ENCODE measurements at regions not wholly inside any gene's neighbourhood (a gene's known extent, or its start where the extent isn't known, plus 50 kb on each side); places are given as distances from the start of the nearest gene placed in this dataset.

DNA sequence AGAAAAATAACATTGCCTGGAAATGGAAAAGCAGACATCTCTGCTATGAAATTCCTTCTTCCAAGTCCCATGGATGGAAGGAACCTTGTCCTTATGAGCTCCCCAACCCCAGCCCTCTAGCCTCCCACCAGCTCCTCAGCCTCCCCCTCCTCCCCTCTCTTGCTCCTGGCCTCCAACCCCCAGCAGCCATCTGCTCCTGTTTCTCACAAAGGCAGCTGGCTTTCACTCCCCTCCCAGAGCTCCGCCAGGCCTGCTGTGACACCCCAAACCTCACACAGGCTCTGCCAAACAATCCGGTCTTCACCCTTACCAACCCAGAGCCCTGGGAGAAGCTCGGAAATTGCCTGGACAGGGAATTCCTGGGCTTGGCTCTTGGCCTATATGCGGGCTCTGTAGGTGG lies 69.2 kb downstream of the KLHDC7A start:
- Mint-ChIP-seq H3K4me1 (ENCODE audit: low read depth) (no peaks in the 10 kb centered on the region), H3K27ac (no peak overlapping the region), H3K27me3 (peaks cover 14% of the 10 kb centered on the region), H3K9me3 (no peaks in the 10 kb centered on the region), H3K4me3 (no peak overlapping the region), H3K36me3 (no peaks in the 10 kb centered on the region)
- ChIA-PET CTCF (no interaction called here), POLR2A (no interaction called here)
- intact Hi-C loops (cut with micrococcal nuclease): no loop called here
- no peak for DNase-seq

DNA sequence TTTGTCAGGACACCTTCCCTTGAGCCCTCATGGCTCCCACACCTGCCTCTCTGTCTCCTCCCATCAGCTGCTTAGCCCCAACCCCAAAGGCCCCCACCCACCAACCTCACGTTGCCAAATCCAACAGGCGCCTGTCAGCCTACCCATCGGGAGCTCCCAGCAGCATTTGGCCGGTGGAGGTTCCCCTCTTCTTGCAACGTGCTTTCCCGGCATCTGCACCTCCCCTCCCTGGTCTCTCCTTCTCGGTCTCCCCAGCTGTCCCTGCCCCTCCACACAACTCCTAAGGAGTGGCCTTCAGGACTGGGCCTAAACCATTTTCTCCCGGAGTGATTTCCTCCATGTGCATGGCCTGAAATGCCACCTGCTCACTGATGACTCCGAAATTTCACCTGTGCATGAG lies 71.9 kb downstream of the KLHDC7A start:
- H3K4me1 Mint-ChIP-seq (ENCODE audit: low read depth): peaks cover 4% of the 10 kb centered on the region
- no peak overlapping the region for H3K4me3 Mint-ChIP-seq
- CTCF ChIA-PET: interaction anchor here (1.9 kb wide), 1 partner anchor 29 kb away, joined by 9 read pairs; no protein-coding TSS in a partner anchor
- intact Hi-C loops (cut with micrococcal nuclease): no loop called here
- POLR2A ChIA-PET: no interaction called here
- no peaks in the 10 kb centered on the region for H3K36me3 Mint-ChIP-seq
- DNase-seq: no peak
- H3K27ac Mint-ChIP-seq: no peak overlapping the region
- H3K9me3 Mint-ChIP-seq: no peaks in the 10 kb centered on the region
- peaks cover 12% of the 10 kb centered on the region for H3K27me3 Mint-ChIP-seq

DNA sequence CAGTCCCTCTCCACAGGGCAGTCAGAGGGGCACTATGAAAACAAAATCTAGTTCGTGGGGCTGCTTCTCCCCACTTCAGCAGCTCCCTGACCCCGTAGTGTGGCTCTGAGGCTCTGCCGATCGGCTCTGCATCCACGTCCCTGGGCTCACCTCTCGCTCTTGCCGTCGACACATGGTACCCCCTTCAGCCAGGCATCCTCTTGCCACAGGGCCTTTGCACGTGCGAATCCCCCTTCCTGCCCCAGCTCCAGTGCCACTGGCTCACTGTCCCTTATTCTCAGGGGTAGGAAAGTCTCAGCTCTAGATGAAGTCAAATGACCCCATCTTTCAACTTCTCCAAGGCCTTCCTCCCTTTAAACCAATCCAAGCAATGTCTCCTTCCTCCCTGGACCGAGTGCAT lies 72.7 kb downstream of the KLHDC7A start:
- Mint-ChIP-seq H3K27ac (no peak overlapping the region), H3K36me3 (no peaks in the 10 kb centered on the region), H3K9me3 (no peaks in the 10 kb centered on the region), H3K27me3 (peaks cover 18% of the 10 kb centered on the region), H3K4me1 (ENCODE audit: low read depth) (peaks cover 11% of the 10 kb centered on the region), H3K4me3 (no peak overlapping the region)
- no peak for DNase-seq
- ChIA-PET POLR2A (no interaction called here), CTCF (interaction anchor here (1.9 kb wide), 1 partner anchor 29 kb away, joined by 9 read pairs; no protein-coding TSS in a partner anchor)
- intact Hi-C loops (cut with micrococcal nuclease): no loop called here

DNA sequence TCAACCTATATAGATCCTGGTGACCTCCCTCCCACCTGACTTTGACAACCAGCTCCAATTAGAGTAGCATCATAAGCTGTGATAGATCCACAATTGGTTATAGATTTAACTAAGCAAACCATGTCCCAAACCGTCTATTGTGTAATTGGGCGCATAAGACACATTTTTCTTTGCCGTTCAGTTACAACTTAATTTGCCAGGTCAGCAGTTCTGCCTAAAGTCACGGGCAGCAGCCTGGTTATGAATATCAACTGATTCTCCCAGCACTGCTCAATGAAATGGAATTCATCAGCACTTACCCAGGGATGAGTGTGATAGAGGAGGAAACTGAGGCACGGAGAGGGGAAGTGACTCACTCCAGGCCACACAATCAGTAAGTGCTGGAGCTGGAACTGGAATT lies 73.4 kb downstream of the KLHDC7A start:
- Mint-ChIP-seq H3K27me3 (peaks cover 22% of the 10 kb centered on the region), H3K27ac (no peak overlapping the region), H3K9me3 (no peaks in the 10 kb centered on the region), H3K36me3 (no peaks in the 10 kb centered on the region), H3K4me1 (ENCODE audit: low read depth) (peaks cover 11% of the 10 kb centered on the region), H3K4me3 (no peak overlapping the region)
- POLR2A ChIA-PET: no interaction called here
- no peak for DNase-seq
- CTCF ChIA-PET: interaction anchor here (1.9 kb wide), 1 partner anchor 28 kb away, joined by 9 read pairs; no protein-coding TSS in a partner anchor
- intact Hi-C loops (cut with micrococcal nuclease): no loop called here

DNA sequence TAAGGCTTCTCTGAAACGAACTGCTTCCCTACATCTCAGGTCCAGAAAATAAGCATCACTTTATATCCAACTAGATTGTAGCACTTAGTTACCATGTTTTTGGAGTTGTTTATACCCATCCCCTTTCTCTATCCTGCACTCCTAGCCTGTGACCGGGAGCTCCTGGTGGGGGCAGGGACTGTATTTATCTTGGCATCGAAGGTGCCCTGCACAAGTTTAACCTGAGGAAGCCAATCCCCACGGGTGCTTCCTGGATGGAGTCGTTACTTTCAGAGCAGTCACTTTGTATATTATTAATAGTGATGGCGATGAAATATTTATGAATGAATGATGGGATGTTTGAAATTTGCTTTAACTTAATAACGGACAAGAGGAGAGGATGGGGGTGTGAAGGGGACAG lies 73.9 kb downstream of the KLHDC7A start:
- Mint-ChIP-seq H3K4me1 (ENCODE audit: low read depth) (peaks cover 11% of the 10 kb centered on the region), H3K4me3 (no peak overlapping the region), H3K9me3 (no peaks in the 10 kb centered on the region), H3K36me3 (no peaks in the 10 kb centered on the region), H3K27me3 (peaks cover 24% of the 10 kb centered on the region), H3K27ac (no peak overlapping the region)
- no peak for DNase-seq
- POLR2A ChIA-PET: no interaction called here
- intact Hi-C loops (cut with micrococcal nuclease): no loop called here
- CTCF ChIA-PET: interaction anchor here (0.6 to 1.0 kb wide), 2 partner anchors 42 to 127 kb away, joined by 3 read pairs; no protein-coding TSS in a partner anchor

DNA sequence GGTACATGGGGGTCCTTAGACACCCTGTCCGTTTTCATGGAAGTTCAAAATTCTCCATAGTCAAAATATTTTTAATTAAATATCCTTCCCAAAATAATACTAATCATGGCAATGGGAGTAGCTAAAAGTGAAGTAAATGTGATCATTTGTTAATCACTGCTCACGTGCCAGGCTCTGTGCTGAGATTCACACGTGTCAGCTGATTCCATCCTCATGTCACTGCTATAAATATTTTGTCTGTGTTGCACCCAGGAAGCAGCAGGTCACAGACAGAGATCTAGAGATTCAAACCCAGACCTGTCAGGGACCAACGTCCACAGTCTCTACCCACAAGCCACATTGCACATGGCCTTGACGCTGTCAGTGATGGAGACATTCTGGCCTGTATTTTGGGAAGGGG lies 74.3 kb downstream of the KLHDC7A start:
- H3K9me3 Mint-ChIP-seq: no peaks in the 10 kb centered on the region
- H3K4me3 Mint-ChIP-seq: no peak overlapping the region
- CTCF ChIA-PET: interaction anchor here (0.6 to 1.9 kb wide), 3 partner anchors 26 to 126 kb away, joined by 3 to 6 read pairs (median 3); no protein-coding TSS in a partner anchor
- POLR2A ChIA-PET: no interaction called here
- intact Hi-C loops (cut with micrococcal nuclease): no loop called here
- H3K27ac Mint-ChIP-seq: no peak overlapping the region
- H3K4me1 Mint-ChIP-seq (ENCODE audit: low read depth): peaks cover 11% of the 10 kb centered on the region
- peaks cover 27% of the 10 kb centered on the region for H3K27me3 Mint-ChIP-seq
- H3K36me3 Mint-ChIP-seq: no peaks in the 10 kb centered on the region
- DNase-seq: no peak

DNA sequence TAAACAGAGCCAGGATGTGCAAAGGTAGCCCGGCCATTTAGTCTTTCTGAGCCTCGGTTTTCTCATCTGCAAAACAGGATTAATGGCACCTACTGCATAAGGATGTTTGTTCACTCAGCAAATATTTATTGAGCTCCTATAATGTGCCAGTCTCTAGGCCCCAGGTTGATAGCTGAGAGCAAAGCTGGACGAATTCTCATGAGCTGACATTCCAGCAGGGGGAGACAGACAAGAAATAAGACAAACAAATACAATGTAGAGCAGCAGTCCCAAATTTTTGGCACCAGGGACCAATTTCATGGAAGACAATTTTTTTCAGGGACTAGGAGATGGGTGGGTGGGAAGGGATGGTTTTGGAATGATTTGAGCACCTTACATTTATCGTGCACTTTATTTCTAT lies 74.3 kb upstream of the PAX7 start:
- CTCF ChIA-PET: interaction anchor here (1.1 to 1.9 kb wide), 3 partner anchors 8 to 25 kb away, joined by 3 to 7 read pairs (median 6); no protein-coding TSS in a partner anchor
- Mint-ChIP-seq H3K4me1 (ENCODE audit: low read depth) (peaks cover 11% of the 10 kb centered on the region), H3K9me3 (no peaks in the 10 kb centered on the region), H3K4me3 (no peak overlapping the region), H3K27ac (no peak overlapping the region), H3K27me3 (peaks cover 25% of the 10 kb centered on the region), H3K36me3 (no peaks in the 10 kb centered on the region)
- POLR2A ChIA-PET: no interaction called here
- no peak for DNase-seq
- intact Hi-C loops (cut with micrococcal nuclease): no loop called here

DNA sequence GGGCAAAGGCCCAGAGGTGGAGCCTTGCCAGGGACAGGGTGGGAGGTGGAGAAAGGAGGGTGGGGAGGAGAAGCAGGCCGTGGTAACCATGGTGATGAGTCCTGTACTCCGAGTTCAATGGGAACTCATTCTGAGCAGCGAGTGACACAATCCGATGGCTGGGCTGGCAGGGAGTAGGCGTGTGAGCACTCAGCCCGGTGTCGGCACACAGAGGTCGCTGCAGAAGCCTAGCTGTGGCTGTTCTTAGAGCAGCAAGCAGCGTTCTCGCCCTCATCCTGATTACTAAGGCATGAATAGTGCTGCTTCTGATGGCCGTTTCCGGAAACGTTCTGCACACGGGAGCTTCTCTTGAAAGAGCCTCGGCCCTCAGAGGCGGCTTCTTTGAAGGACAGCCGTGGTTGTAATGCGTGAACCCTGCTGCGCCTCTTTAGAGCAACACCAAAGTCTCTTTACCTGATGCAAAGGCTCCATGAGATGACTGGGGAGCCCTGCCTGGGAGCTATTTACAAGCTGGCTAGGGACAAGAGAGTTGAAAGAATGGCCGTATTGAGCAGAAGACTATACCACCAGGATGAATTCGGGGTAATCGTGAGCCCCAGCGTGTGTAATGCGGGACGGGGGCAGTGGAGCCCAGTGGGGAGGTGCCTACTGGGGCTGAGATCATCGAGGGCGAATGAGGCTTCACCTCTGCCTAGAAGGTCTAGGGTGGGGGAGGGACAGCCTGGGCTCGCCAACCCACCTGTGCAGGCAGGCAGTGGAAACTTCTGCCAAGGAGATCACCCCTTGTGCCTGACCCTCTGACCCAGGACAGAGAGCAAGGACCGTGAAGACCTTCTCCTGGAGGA lies 72.8 kb upstream of the PAX7 start:
- peak; percentile 59 for DNase-seq
- H3K36me3 Mint-ChIP-seq: no peaks in the 10 kb centered on the region
- no peaks in the 10 kb centered on the region for H3K9me3 Mint-ChIP-seq
- ChIA-PET CTCF (interaction anchor here (1.3 kb wide), 1 partner anchor 24 kb away, joined by 4 read pairs; no protein-coding TSS in a partner anchor), POLR2A (no interaction called here)
- H3K4me1 Mint-ChIP-seq (ENCODE audit: low read depth): peaks cover 11% of the 10 kb centered on the region
- H3K27ac Mint-ChIP-seq: no peak overlapping the region
- no peak overlapping the region for H3K4me3 Mint-ChIP-seq
- H3K27me3 Mint-ChIP-seq: peaks cover 31% of the 10 kb centered on the region
- intact Hi-C loops (cut with micrococcal nuclease): no loop called here

DNA sequence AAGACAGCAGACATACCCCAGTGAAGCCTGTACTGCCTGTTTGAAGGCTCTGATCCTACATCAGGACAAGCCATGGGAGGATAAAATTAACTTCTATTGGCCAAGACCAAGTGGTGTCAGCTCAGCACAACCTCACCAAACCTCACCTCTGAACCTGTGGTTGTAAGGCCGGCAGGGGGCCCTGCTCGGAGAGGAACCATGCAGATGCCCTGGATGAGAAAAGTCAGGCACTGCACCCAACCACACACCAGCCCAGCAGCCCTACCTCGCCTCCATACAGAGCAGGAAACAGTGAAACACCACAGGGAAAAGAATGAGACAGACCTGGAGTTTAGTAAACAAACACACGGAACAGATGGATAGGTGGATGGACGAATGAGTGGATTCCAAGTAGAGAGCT lies 70.0 kb upstream of the PAX7 start:
- DNase-seq: no peak
- Mint-ChIP-seq H3K27ac (no peak overlapping the region), H3K36me3 (no peaks in the 10 kb centered on the region), H3K4me1 (ENCODE audit: low read depth) (peaks cover 11% of the 10 kb centered on the region), H3K27me3 (peaks cover 35% of the 10 kb centered on the region), H3K9me3 (no peaks in the 10 kb centered on the region), H3K4me3 (no peak overlapping the region)
- POLR2A ChIA-PET: no interaction called here
- intact Hi-C loops (cut with micrococcal nuclease): no loop called here
- CTCF ChIA-PET: interaction anchor here (1.5 kb wide), 1 partner anchor 10 kb away, joined by 4 read pairs; no protein-coding TSS in a partner anchor

DNA sequence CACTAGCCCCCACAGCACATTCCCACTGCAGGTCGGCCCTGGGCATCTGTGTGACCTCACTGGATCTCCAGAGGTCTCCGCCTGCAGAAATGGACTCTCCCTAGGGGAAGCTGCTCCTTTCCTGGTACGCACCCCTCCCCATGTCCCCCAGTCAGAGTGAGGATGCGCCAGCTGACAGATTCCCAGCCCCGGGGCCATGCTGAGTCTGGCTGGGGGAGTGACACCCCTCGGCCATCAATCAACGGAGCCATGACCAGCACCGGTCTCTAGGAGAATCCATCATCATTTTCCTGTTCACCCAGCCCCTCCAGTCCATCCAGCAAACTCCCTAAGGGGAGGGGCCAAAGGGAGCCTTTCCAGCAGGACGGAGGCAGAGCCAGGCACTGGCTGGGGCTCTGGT lies 68.7 kb upstream of the PAX7 start:
- ChIA-PET CTCF (no interaction called here), POLR2A (no interaction called here)
- intact Hi-C loops (cut with micrococcal nuclease): no loop called here
- no peaks in the 10 kb centered on the region for H3K36me3 Mint-ChIP-seq
- H3K9me3 Mint-ChIP-seq: no peaks in the 10 kb centered on the region
- H3K4me3 Mint-ChIP-seq: no peak overlapping the region
- H3K27me3 Mint-ChIP-seq: peaks cover 37% of the 10 kb centered on the region
- no peak overlapping the region for H3K27ac Mint-ChIP-seq
- peaks cover 11% of the 10 kb centered on the region for H3K4me1 Mint-ChIP-seq (ENCODE audit: low read depth)
- DNase-seq: no peak

DNA sequence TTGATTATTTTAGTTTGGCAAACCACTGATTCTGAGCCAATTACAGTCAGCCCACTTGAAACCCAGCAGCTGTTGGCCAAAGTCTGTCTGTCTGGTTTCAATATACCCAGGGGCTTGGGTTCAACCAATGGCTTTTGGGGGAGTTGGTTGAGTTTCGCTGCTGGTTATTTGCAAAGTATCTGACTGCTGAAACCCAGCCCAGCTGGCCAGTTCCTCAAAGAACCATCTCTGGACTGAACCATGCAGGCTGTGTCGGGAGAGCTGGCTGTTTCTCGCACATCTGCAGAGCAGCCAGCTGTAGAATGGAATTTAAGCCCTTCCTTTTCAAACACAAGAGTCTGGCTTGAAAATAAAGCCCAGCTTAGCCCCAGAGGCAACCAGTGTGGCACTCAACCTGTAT lies 66.0 kb upstream of the PAX7 start:
- no peaks in the 10 kb centered on the region for H3K4me1 Mint-ChIP-seq (ENCODE audit: low read depth)
- no peak overlapping the region for H3K27ac Mint-ChIP-seq
- intact Hi-C loops (cut with micrococcal nuclease): no loop called here
- no peak for DNase-seq
- peaks cover 20% of the 10 kb centered on the region for H3K27me3 Mint-ChIP-seq
- no peak overlapping the region for H3K4me3 Mint-ChIP-seq
- no peaks in the 10 kb centered on the region for H3K36me3 Mint-ChIP-seq
- ChIA-PET CTCF (interaction anchor here (1.2 to 1.6 kb wide), 2 partner anchors 8 to 17 kb away, joined by 3 to 7 read pairs; no protein-coding TSS in a partner anchor), POLR2A (no interaction called here)
- no peaks in the 10 kb centered on the region for H3K9me3 Mint-ChIP-seq

DNA sequence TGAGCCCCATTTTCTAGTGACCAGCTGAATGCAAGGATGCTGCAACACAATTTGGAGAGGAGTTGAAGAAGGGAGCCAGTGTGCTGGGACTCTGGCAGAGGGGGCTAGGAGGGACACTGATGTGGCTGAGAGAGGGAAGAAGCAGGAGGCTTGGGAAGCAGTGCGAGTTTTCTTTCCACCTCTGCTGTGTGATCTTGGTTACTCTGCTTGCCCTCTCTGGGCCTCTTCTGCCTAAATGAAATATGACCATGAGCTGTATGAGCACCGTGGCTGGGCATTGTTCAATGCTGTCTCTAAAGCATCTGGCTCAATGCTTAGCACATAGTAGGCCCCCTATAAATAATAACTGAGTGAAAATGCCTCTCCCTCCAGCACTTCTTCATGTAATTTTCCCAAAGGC lies 65.3 kb upstream of the PAX7 start:
- POLR2A ChIA-PET: no interaction called here
- CTCF ChIA-PET: interaction anchor here (1.2 to 1.6 kb wide), 2 partner anchors 9 to 16 kb away, joined by 3 to 7 read pairs; no protein-coding TSS in a partner anchor
- intact Hi-C loops (cut with micrococcal nuclease): no loop called here

DNA sequence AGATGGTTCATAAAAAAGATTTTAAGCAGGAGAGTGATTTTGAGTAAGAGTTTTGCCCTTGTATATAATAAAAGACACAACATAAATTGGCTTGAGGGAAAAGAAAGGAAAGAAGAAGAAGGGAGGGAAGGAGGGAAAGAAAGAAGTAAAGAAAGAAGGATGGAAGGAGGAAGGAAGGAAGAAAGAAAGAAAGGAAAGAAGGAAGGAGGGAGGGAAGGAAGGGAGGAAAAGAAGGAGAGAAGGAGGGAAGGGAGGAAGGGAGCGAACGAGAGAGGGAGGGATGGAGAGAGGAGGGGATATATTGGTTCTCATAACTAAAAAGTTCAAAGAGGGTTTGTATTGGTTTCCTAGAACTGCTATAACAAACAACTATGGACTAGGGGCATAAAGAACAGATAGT lies 62.2 kb upstream of the PAX7 start:
- ChIA-PET CTCF (interaction anchor here (0.9 kb wide), 1 partner anchor 14 kb away, joined by 3 read pairs; no protein-coding TSS in a partner anchor), POLR2A (no interaction called here)
- H3K4me3 Mint-ChIP-seq: no peak overlapping the region
- peaks cover 9% of the 10 kb centered on the region for H3K27me3 Mint-ChIP-seq
- DNase-seq: no peak
- H3K4me1 Mint-ChIP-seq (ENCODE audit: low read depth): no peaks in the 10 kb centered on the region
- no peak overlapping the region for H3K27ac Mint-ChIP-seq
- intact Hi-C loops (cut with micrococcal nuclease): no loop called here
- H3K9me3 Mint-ChIP-seq: no peaks in the 10 kb centered on the region
- H3K36me3 Mint-ChIP-seq: no peaks in the 10 kb centered on the region

More for the DNA sequence above, 65.3 kb upstream of the PAX7 start:
- Mint-ChIP-seq H3K4me1 (ENCODE audit: low read depth) (no peaks in the 10 kb centered on the region), H3K9me3 (no peaks in the 10 kb centered on the region), H3K36me3 (no peaks in the 10 kb centered on the region), H3K27me3 (peaks cover 16% of the 10 kb centered on the region), H3K27ac (no peak overlapping the region), H3K4me3 (no peak overlapping the region)
- DNase-seq: no peak

Data from activated CD4-positive, alpha-beta memory T cell treated with anti-CD3 and anti-CD28 coated beads for 36 hours (primary cell).